HG03175 (cell line): ENCODE measurements at regions not wholly inside any gene's neighbourhood (a gene's known extent, or its start where the extent isn't known, plus 50 kb on each side); places are given as distances from the start of the nearest gene placed in this dataset.

Experiments used
- ATAC-seq: cut with Tn5 transposase; IDR thresholded peaks from one replicate; pipeline ENCODE4 v1.9.1; 2021; ENCODE audit warnings: mild to moderate bottlenecking, moderate library complexity; ENCODE audit not compliant: unreplicated experiment

DNA sequence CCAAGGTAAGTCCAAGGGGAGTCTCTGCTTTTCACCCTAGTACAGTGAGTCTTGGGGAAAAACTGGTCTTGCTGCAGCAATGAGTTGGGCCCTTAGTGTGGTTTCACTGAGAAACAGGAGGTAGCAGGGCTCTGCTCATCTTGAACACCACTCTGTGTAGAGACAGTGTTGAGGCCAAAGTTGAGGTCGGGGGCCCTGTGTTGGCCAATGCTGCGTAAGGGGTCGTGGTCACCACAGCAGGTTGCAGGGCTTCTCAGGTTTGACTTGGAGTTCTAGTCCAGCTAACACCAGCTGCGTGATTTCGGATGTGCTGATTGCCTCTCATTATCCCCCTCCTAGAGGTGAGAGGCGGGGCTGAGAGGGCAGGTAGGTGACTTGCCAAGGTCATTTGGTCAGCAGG lies 807.5 kb downstream of the VRK1 start:
- no peak for ATAC-seq

DNA sequence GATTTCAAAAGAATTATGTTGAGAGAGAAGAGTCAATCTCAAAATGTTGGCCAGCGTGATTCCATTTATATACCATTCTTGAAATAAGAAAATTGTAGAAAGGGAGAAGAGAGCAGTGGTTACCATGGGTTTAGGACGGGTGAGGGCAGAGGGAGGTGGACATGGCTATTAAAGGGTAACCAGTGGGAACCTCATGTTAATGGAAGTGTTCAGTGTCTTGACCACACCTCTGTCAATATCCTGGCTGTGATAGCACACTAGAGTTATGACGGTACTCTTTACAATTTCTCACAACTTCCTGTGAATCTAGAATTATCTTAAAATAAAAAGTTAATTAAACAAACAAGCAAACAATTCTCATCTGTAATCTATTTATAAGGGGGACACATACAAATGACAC lies 821.2 kb downstream of the VRK1 start:
- ATAC-seq = no peak

DNA sequence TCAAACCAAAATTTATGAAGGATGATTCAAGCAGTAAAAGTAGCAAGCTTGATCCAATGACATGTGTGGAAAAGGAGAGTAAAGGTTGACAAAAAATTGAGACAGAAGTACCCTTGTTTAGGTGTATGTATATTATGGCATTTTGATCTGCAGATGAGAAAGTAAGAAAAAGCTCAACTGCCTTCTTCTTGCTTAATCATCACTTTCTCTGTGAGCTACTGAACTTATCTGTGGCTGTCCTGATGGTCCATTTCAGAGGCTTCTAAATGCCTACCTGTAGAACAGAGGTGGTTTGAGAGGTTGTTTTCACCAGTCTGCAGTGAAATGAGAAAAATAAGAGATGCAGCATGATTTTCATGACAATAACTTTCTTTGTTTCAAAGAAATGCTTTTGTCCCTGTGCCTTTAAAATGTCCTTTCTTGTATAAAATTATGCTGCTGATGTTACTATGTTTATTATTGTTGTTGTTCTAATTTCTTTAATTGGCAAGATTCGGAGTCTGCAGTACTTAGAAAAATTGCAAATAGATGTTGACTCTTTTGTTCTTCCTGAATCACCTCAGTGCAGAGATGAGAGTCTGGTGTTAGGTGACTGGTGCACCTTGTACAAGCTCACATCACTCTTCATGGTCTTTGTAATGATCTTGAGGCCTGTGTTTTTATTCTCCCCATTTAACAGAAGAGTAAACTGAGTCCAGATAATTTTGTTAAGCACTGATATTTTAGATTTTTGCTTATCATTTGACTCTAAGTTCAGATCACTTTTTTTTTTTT lies 821.9 kb downstream of the VRK1 start:
- no peak for ATAC-seq

DNA sequence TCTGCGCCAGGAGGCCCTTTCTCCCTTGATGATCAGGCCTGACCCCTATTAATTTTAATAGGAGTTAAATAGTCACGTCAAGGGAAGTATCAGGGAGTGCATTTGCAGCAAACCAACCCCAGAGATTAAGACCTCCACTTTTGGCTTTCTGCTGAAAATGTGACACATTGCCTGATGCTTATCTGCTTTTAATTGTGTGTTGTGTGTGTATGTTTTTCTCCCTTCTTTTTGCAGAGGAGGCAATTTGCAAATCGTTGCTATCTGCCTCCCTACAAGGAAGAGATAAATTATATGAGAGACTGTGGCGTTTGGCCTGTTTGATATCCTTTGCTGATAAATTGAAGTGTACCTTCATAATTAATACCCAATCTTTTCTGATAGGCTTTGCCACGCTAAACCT lies 822.9 kb downstream of the VRK1 start:
- ATAC-seq = no peak

DNA sequence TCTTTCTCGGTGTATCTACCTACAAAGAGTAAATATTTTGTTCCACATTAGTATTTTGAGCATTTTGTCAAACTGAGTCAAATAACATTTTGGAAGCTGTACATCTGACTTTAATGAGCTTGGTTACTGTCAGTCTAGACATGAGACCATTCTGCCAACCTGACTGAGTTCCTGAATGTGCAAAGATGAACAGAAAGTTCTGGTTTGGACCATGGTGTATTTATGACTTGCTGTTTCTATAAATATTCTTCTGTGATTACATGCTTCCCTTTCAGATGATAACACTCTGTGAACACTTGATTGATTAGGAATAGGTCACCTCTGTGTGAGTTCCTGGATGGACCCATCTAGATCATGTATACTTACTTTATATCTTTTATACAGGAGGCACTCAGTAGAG lies 827.8 kb downstream of the VRK1 start:
- no peak for ATAC-seq

DNA sequence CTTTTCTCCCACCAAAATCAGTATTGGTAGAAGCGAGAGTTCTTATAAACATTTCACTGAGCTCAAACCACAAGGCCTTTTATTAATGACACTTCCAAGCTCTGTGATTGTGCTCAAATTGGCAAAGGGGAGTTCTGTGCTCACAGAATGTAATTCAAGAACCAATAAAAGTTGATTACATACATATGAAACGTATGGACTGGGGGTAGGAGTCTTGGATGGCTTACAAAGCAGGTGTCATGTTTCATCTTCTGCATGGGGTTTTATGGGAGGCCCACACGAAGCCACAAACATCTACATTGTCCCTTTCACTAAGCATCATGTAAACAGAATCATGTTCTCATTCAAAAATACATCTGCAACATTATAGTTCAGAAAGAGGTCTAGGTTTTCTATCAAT lies 828.3 kb downstream of the VRK1 start:
- no peak for ATAC-seq

DNA sequence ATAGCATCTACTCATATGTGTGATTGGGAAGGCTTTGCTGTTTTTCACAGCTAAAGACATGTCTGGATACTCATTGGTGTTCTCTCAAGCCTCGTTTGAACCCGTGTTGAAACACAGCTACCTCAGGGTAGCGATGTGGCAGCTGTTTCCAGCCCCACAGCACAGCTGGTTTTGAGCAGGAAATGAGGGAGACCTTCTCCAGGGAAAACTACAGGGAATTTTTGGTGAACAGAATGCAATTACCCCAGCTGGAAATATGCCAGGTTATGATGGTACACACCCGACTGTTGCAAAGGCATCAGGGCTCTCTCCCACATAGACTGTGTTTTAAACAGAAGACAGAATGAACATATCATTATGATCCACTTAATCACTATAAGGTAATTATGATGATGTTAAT lies 828.9 kb downstream of the VRK1 start:
- ATAC-seq = no peak

DNA sequence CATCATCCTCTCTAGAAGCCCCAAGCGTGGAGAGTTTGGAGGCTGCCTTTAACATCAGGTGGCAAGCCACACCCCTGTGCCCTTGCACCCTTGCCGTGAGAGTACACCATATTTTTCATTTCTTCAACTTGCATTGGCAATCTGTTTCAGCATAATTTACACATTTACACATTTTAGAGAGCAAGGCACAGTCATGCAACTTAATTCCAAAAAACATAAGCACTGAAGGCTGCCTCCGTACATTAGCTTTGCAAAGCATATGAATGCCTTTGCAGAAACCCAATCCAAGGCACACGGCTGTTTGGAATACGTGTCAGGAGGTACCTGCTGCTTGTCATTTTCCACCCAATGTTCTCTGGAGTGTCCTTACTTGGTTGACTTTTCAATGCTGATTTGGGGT lies 833.1 kb downstream of the VRK1 start:
- no peak for ATAC-seq

DNA sequence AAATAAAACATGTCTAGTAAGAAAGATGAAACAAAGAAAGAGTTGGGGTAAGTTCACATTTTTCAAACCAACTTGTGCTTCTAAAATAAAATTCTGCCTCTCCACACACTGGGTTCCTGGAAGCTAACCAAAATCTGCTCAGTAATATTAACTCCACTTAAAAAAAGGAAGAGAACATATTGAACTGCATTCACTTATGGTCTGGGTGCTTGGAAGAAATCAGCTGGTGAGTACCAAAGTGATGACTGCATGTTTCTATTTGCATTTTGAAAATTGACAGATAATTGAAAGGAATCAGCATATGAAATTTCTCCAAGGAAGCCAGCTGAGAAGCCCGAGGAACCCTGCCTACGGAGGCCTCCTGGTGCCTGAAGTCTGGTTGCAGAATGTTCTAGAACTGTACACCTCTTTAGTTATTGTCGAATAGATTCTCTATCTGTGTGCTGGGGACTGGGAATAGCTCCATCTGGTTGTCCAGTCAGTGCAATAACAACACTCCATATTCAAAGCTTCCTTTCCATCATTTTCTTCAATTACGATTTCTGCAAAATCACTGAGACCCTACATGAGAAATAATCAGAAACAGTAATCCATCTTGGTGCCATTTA lies 836.1 kb downstream of the VRK1 start:
- ATAC-seq = no peak

DNA sequence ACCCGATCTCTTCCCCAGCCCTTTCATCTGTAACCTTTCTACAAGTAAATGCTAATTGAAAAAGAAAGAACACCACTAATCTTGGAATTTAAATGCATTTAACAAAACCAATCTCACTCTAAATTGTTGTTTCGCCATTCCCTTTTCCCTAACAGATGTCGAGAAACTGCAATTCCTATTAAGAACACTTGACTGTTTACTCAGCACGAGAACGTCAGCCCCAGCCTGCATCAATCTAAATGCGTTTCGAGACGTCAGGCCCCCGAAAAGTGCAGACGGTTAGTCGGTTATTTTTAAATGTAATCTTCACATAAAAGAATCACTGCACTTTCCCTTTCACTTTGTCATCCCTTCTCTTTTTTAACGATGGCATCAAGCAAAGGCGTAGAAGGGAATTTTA lies 837.6 kb downstream of the VRK1 start:
- ATAC-seq = no peak

DNA sequence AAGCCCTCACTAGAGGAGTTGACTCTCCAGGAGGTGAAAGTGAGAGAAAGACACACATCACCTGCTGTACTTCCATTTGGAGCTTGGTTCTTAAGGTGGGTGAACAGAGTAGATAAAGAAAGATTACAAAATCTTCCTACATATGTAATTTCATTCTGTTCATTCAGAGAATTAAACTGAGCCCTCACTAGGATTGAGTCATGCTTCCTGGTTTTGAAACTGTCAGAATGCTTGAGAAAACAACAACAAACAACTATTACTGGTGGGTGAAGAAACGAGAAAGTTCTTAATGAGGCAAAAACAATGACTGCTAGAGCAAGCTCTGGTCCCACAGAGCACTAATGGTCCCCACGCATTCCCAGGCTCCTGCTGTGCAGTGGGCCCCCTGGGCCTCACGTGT lies 841.7 kb downstream of the VRK1 start:
- ATAC-seq = no peak

DNA sequence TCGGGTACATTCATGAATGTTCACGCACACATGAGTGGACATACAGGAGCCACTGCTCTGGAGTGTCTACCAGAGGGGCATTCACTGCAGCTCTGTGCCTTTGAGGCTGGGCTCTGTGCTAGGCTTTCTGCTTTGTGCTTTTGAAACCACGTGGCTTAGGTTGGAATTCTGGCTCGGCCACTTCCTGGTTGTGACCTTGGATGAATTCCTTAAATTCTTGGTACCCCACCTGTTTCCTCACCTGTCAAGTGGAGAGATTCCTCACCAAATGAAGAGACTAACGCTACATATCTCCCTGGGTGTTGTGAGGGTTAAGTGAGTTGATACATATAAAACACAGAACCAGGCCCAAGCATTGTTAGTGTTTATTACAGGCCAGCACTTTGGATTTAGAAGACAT lies 842.8 kb downstream of the VRK1 start:
- ATAC-seq = no peak

DNA sequence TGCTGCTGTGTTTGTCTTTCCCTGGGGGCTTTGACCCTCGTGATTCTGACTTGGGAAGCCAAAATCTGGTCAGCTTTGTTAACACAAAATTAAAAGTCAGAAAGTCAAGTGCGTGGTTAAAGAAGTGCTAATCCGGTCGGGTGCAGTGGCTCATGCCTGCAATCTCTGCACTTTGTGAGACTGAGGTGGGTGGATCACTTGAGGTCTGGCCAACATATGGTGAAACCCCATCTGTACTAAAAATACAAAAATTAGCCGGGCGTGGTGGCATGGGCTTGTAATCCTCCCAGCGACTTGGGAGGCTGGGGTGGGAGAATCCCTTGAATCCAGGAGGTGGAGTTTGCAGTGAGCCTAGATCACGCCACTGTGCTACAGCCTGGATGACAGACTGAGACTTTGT lies 844.6 kb downstream of the VRK1 start:
- ATAC-seq = no peak

DNA sequence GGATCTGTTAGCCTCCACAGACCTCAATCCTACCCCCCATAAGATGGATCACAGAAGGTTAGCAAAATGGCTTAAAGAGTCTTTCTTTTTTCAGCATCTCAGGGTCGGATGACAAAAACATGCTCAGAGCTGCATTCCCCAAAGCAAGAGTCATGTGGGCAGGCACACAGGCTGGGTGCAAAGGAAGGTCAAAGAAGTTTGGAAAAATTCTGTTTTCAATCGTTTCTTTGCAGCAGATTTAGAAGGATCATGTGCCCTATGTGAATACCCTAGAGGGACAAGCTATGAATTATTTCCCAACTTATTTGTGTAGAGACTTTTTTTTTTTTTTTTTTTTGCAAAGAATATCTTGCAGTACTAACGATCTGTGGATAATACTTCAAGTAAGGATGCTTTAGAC lies 845.4 kb downstream of the VRK1 start:
- no peak for ATAC-seq

DNA sequence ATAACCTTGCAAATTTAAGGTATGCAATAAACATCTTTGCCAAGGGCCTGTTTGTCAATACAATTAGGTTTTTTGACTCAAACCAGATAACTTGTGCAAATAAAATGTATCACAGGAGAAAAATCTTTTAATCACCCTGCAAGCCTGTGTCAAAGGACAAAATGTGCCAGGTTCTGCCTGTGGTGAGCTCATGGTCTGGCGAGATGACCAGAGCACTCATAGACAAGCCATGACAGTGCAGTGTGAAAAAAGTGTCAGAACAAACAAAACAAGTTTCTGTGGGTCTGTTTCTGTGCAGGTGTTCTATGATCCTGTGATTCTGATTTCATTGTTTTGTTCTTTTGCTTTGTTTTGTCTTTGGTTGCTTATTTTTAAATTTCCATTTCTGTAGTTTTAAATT lies 847.2 kb downstream of the VRK1 start:
- ATAC-seq = no peak

DNA sequence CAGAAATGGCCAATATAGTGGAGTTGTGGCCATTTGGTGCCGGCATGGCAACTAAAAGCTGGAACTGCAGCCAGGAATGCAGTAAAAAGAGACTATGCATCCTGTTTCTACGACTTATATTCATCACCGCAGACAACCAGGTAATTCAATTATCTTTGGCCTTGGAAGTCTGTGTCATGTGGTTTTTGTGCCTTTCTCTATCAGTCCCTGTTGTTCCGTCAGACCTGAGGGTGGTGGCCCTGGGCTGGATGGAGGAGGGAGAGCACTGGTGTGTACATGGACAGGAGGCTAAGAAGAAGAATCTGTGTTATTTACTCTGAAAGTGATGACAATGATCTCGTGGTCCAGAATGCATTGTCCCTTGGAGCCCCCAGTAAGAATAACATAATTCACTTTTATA lies 852.6 kb downstream of the VRK1 start:
- no peak for ATAC-seq

DNA sequence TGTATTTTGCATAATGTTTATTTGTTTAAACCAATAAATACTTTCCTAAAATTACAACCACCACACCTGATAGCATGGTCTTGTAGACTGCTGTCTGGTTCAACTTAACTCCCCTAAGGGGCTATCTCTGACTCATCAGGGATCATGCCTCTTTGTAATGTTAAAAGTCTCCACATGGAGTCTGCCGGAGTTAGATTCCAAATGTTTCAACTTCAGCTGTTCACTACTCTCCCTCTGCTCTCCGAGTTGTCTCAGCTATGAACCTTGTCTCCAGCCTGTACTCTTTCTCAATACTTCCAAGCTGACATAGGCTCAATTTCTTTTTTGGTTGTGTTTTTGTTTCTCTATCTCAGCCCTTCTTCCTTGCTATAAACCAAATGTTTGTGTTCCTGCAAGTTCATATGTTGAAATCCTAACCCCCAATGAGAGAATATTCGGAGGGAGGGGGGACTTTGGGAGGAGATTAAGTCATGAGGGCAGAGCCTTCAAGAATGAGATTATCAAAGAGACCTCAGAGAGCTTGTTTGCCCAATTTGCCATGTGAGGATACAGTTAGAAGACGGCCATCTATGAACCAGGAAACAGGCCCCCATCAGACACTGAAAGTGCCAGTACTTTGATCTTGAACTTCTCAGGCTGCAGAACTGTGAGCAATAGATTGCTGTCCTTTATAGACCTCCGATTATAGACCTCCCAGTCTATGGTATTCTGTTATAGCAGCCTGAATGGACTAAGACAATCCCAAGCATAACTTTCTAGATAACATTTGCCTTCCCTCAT lies 858.2 kb downstream of the VRK1 start:
- no peak for ATAC-seq

DNA sequence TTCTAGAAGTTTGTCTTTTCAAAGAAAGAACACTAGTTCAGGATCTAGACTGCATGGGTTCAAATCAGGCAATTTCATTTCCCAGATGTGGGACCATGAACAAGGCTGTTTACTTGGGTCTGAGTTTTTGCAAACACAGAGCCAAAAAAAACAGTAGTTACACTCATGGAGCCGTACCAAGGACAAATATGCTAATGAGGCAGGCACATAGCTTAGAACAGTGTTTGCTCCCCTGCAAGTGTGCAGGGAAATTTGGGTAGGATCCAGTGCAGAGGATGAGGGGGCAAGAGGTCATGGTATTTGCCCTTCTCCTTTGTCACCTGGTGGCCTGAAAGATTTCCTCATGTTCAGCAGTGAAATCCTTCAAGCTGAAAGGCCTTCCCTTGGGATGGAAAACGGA lies 860.4 kb downstream of the VRK1 start:
- no peak for ATAC-seq

DNA sequence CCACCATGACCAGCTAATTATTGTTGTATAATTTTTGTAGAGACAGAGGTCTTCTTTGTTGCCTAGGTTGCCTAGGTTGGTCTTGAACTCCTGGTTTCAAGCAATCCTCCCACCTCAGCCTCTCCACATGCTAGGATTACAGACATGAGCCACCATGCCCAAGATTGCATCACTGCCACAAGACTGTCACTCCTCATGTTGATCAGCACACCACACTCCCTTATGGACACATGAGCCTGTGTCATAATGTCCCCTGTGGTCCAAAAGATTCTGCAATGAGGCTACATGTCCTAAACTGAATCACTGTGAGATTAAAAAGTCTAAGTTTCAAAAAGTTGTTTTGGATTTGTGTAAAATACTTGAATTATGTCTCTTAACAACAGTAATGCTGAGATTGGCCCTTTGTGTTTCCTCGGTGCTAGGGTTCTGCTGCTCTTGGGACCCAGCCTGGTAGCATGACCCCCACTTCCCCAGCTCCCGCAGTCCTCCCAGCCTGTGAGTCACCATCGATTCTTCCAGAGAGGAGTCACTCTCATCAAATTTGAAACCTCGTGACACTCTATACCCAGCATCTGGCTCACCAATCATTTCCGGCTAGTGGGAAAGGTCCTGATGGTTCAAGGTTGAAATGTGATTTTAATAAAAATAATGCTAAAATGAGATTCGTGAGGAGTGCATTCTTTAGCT lies 890.9 kb downstream of the VRK1 start:
- no peak for ATAC-seq

DNA sequence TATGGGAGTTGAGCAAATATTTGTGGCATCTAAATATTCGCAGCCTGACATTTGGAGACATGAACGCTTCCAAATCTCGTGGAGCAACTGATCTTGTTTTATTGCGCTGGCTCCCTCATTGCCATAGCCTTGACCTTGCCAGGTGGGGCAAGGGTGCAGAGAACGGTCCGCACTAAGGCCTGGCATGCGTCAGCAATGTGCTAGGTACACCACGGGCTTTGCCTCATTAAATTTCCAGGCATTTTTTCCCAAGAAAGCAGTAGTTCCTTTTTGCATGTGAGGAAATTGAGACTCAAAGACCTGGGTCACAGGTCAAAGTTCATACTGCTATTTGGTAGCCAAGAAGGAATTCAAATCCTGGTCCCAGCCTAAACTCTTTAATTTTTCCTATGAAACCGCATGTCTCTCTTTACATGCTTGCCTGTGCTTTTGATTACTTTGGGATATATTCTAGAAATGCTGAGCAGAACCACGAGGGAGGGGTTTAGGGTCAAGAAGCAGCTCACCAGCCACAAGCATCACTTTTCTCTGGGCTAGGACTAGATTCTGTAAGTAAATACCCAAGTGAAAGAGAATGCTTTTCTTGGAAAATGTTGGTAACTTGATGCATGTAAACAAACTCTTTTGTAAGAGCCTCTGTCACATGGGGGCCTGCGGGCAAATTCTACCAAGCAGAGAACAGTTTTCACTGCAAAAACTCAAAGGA lies 891.6 kb downstream of the VRK1 start:
- ATAC-seq = no peak

DNA sequence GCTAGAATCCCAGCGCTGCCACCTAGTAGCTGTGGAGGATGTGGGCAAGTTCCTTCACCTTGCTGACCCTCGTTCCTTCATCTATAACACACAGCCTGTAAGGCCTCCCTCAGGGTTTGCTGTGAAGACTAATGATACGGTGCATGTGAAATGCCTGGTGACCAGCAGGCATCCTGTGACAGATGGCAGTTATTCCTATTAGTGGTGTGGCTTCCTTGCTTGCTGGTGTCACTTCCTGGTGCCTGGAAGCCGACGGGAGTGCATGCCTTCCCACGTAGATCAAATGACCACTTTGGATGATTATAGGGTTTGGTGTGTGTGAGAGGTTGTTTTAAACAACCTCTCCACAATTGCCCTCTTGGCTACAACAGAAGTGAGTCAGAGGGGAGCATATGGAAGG lies 894.9 kb downstream of the VRK1 start:
- ATAC-seq = no peak
